ENCODE measurements at regions not wholly inside any gene's neighbourhood (a gene's known extent, or its start where the extent isn't known, plus 50 kb on each side); places are given as distances from the start of the nearest gene placed in this dataset.

DNA sequence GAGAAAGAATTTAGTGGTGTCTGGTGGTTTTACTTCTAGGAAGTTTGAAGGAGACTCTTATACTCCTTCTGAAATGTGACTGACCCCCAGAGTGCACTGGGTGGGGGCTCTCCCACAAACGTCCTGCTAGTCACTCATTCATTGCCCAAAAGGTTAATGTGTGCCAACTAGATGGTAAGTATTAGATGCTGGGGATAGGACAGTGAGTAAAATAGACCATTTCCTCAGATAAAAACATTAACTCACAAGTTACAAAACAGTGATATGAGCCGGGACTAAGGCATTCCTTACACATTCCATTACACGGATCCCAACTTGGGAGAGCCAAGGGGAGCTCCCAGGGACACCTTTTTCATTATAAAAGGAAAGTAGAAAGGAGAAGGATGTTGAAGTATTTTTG lies 185.1 kb downstream of the ATXN7L3B start:
- H3K4me3 ChIP-seq (replicated peaks; ENCODE audit: low read depth, low read length): no peak overlapping the region
- TF ChIP-seq CTCF (IDR thresholded peaks at IDR 0.05; ENCODE audit: low read depth, low read length, missing control alignments): no peak

DNA sequence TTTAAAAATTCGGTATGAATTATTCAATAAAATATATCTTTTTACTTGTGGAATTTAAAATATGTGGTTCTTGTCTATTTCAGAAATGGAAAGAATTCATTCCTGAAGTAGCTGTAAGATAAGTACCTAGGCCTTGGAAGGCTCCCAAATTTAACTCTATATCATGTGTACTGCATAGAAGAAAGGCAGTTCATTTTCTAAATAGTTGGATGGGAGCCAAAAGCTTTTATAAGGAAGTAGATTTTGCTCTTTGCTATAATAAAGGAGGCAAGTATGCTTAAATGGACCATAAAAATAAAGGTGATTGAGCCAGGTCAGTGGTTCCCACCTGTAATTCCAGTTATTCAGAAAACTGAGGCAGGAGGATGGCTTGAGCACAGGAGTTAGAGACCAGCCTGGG lies 187.5 kb downstream of the ATXN7L3B start:
- H3K4me3 ChIP-seq (replicated peaks; ENCODE audit: low read depth, low read length): no peak overlapping the region
- TF ChIP-seq CTCF (IDR thresholded peaks at IDR 0.05; ENCODE audit: low read depth, low read length, missing control alignments): no peak
- DNase-seq (ENCODE audit: extremely low read depth, low read depth): no peak

More for the DNA sequence above, 185.1 kb downstream of the ATXN7L3B start:
- DNase-seq (ENCODE audit: extremely low read depth, low read depth): no peak

GRCh38 chr12:74728006-74728405 lies 190.4 kb downstream of the ATXN7L3B start:
- no peak overlapping the region for H3K4me3 ChIP-seq (replicated peaks; ENCODE audit: low read depth, low read length)
- DNase-seq (ENCODE audit: extremely low read depth, low read depth): no peak
- no peak for TF ChIP-seq CTCF (IDR thresholded peaks at IDR 0.05; ENCODE audit: low read depth, low read length, missing control alignments)

DNA sequence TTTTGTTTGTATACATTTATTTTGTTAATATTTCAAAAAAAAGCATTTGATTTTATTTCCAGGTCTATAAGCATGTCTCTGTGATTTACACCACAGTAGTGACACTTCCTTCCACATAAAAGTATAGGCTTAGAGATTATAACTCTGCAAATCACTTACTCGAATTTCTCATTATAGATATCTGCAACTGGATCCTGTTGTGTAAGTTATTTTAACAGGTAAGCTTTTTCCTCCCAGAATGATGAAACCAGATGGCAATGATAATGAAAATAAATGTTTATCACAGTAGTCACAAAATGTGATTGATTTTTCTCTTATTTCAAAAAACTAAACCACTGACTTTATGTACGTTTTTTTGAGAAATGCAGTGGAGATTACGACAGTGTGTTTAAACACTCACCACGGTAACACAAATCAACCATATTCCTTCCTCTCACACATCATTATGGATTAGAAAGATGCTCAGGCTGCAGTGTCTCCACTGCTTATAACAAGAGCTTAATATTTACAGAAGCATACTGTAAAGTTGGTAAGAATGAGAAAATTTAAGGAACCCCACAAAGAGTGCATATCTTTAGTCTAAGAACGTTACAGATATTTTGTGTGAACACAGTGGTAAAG lies 194.6 kb downstream of the ATXN7L3B start:
- TF ChIP-seq CTCF (IDR thresholded peaks at IDR 0.05; ENCODE audit: low read depth, low read length, missing control alignments): no peak
- no peak for DNase-seq (ENCODE audit: extremely low read depth, low read depth)
- H3K4me3 ChIP-seq (replicated peaks; ENCODE audit: low read depth, low read length): no peak overlapping the region

DNA sequence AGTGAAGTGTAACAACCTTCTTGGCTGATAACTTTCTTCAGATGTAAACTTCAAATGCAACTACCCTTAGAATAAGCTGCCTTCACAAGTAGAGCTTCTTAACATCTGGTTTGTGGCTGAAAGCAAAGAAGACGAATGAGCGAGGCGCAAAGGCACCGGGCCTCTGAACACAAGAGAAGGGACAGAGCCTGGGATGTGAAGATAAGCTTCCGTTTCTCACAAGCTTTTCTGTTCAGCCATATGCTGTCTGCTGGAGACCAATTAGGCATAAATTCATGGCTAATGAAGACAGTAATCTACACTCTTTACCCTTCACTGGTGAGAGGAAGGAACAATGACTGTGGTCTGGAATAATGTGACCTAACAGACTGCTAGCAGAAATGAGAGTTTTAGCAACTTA lies 195.2 kb downstream of the ATXN7L3B start:
- no peak overlapping the region for H3K4me3 ChIP-seq (replicated peaks; ENCODE audit: low read depth, low read length)
- TF ChIP-seq CTCF (IDR thresholded peaks at IDR 0.05; ENCODE audit: low read depth, low read length, missing control alignments): no peak

DNA sequence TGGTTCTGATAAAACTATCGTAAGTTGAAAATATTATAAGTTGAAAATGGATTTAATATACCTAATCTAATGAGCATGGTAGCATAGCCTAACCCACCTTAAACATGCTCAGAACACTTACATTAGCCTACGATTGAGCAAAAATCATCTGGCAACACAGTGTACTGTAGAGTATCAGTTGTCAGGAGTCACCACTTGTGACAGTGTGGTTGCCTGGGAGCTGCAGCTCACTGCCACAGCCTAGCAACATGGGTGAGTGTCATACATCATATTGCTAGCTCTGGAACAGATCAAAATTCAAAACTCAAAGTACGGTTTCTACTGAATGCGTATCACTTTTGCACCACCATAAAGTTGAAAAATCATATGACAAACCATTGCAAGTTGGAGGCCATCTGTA lies 203.5 kb downstream of the ATXN7L3B start:
- no peak for TF ChIP-seq CTCF (IDR thresholded peaks at IDR 0.05; ENCODE audit: low read depth, low read length, missing control alignments)
- H3K4me3 ChIP-seq (replicated peaks; ENCODE audit: low read depth, low read length): no peak overlapping the region
- DNase-seq (ENCODE audit: extremely low read depth, low read depth): no peak

More for the DNA sequence above, 195.2 kb downstream of the ATXN7L3B start:
- DNase-seq (ENCODE audit: extremely low read depth, low read depth): no peak

- DNase-seq (ENCODE audit: extremely low read depth, low read depth): no peak
- no peak overlapping the region for H3K4me3 ChIP-seq (replicated peaks; ENCODE audit: low read depth, low read length)
- TF ChIP-seq CTCF (IDR thresholded peaks at IDR 0.05; ENCODE audit: low read depth, low read length, missing control alignments): no peak
Measured at GRCh38 chr12:74747305-74747704, 209.7 kb downstream of the ATXN7L3B start.
